Right lobe of liver (tissue), 4 donors: ENCODE measurements at regions not wholly inside any gene's neighbourhood (a gene's known extent, or its start where the extent isn't known, plus 50 kb on each side); places are given as distances from the start of the nearest gene placed in this dataset.
"Not testable (repeated sequence)": the region's sequence is repeated elsewhere in the genome, so short reads cannot be mapped to it uniquely, and the experiment has no call there.

ENCODE experiments used
- CTCF ChIP-seq, 4 donors: fragments of 200-600 bp in 3 of 4; fragments of 450-650 bp in 1 of 4; IDR thresholded peaks; one replicate each; pipeline versions ENCODE4 v1.5.1 to v1.8.0; 2016 to 2022; ENCODE audit warnings: antibody characterized with exemption in 4 of 4, mild to moderate bottlenecking in 2 of 4
- POLR2A ChIP-seq: fragments of 450-650 bp; IDR thresholded peaks from one replicate; pipeline ENCODE4 v1.6.1; 2017; ENCODE audit warnings: antibody characterized with exemption, mild to moderate bottlenecking
- donor health status: DM: no; HTN: no; CAD: no.
- donor health status: DM: no; HTN: no; CAD: no.
- donor health status: DM: no; HTN: yes; CAD: no.

- not testable (repeated sequence) for TF ChIP-seq CTCF (IDR thresholded peaks at IDR 0.05); POLR2A
Observed at GRCh38 chr9:41779897-41780406, 349.3 kb downstream of the CNTNAP3B start.
